NCI-H510A (cell line): ENCODE measurements at regions not wholly inside any gene's neighbourhood (a gene's known extent, or its start where the extent isn't known, plus 50 kb on each side); places are given as distances from the start of the nearest gene placed in this dataset.
"Not testable (repeated sequence)": the region's sequence is repeated elsewhere in the genome, so short reads cannot be mapped to it uniquely, and the experiment has no call there.

ENCODE experiments used
- DNase-seq: peaks from one replicate; lab custom pipeline; 2025; lab: John Stamatoyannopoulos, UW

- no peak for DNase-seq
Measured at GRCh38 chr3:78256123-78256522, 1216.2 kb downstream of the ROBO2 start.

GRCh38 chr3:78257951-78258530 is 1218.1 kb downstream of the ROBO2 start:
- no peak for DNase-seq

- DNase-seq = no peak
Measured at GRCh38 chr3:78258798-78259197, 1218.9 kb downstream of the ROBO2 start.

GRCh38 chr3:78260388-78260787 is 1220.5 kb downstream of the ROBO2 start:
- no peak for DNase-seq

- not testable (repeated sequence) for DNase-seq
Measured at GRCh38 chr3:78266550-78266949, 1226.7 kb downstream of the ROBO2 start.

GRCh38 chr3:78267235-78267634 is 1227.3 kb downstream of the ROBO2 start:
- DNase-seq = no peak

- DNase-seq = no peak
Measured at GRCh38 chr3:78268087-78268486, 1228.2 kb downstream of the ROBO2 start.

- no peak for DNase-seq
Measured at GRCh38 chr3:78268716-78269668, 1229.1 kb downstream of the ROBO2 start.

- DNase-seq = no peak
Measured at GRCh38 chr3:78273326-78273725, 1233.4 kb downstream of the ROBO2 start.

GRCh38 chr3:78274475-78275065 is 1234.7 kb downstream of the ROBO2 start:
- no peak for DNase-seq

GRCh38 chr3:78275420-78275852 is 1235.5 kb downstream of the ROBO2 start:
- no peak for DNase-seq

- no peak for DNase-seq
Measured at GRCh38 chr3:78277220-78277619, 1237.3 kb downstream of the ROBO2 start.

- DNase-seq = no peak
Measured at GRCh38 chr3:78277801-78278200, 1237.9 kb downstream of the ROBO2 start.

GRCh38 chr3:78279091-78279490 is 1239.2 kb downstream of the ROBO2 start:
- DNase-seq = no peak

GRCh38 chr3:78281381-78281780 is 1241.5 kb downstream of the ROBO2 start:
- no peak for DNase-seq

GRCh38 chr3:78283994-78284393 is 1244.1 kb downstream of the ROBO2 start:
- DNase-seq = no peak

- DNase-seq = no peak
Measured at GRCh38 chr3:78285032-78285728, 1245.3 kb downstream of the ROBO2 start.

GRCh38 chr3:78287085-78287484 is 1247.2 kb downstream of the ROBO2 start:
- no peak for DNase-seq

- no peak for DNase-seq
Measured at GRCh38 chr3:78293284-78293683, 1253.4 kb downstream of the ROBO2 start.

GRCh38 chr3:78304115-78304514 is 1264.2 kb downstream of the ROBO2 start:
- no peak for DNase-seq

- DNase-seq = no peak
Measured at GRCh38 chr3:78312851-78313250, 1273.0 kb downstream of the ROBO2 start.

- no peak for DNase-seq
Measured at GRCh38 chr3:78313332-78313731, 1273.4 kb downstream of the ROBO2 start.
